Body of pancreas (tissue), 4 donors: ENCODE measurements at regions not wholly inside any gene's neighbourhood (a gene's known extent, or its start where the extent isn't known, plus 50 kb on each side); places are given as distances from the start of the nearest gene placed in this dataset.

Source experiments
- POLR2A ChIP-seq, 3 donors: fragments of 450-650 bp; IDR thresholded peaks; one replicate each; pipeline ENCODE4 v1.6.1; 2016; ENCODE audit warnings: antibody characterized with exemption in 3 of 3, mild to moderate bottlenecking in 2 of 3
- TF ChIP-seq, protein P1 (sequence below), 7 experiments: fragments of 450-650 bp in 4 of 7; fragments of 200-600 bp in 3 of 7; sonication (generic) in 3 of 7; IDR thresholded peaks; one replicate each; pipeline ENCODE4 v1.5.1; 2016 to 2019; ENCODE audit warnings: antibody characterized with exemption in 7 of 7

DNA sequence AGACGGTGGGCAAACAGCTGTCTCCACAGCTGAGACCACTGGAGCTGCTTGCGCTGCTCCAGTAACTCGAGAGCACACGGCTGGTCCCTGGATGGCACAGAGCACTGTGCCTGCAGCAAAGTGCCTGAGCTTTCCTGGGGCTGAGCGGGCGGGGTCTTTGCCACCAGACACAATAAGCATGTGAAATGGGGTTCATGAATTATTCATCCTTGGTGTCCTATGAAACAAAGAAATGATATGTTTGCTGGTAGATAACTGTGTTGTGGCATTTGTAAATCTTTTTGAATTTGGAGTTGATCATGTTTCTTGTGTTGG is 151.7 kb upstream of the MPDZ start:
- TF ChIP-seq, protein P1, sequence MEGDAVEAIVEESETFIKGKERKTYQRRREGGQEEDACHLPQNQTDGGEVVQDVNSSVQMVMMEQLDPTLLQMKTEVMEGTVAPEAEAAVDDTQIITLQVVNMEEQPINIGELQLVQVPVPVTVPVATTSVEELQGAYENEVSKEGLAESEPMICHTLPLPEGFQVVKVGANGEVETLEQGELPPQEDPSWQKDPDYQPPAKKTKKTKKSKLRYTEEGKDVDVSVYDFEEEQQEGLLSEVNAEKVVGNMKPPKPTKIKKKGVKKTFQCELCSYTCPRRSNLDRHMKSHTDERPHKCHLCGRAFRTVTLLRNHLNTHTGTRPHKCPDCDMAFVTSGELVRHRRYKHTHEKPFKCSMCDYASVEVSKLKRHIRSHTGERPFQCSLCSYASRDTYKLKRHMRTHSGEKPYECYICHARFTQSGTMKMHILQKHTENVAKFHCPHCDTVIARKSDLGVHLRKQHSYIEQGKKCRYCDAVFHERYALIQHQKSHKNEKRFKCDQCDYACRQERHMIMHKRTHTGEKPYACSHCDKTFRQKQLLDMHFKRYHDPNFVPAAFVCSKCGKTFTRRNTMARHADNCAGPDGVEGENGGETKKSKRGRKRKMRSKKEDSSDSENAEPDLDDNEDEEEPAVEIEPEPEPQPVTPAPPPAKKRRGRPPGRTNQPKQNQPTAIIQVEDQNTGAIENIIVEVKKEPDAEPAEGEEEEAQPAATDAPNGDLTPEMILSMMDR (IDR thresholded peaks at IDR 0.05) = no peak
- no peak for TF ChIP-seq POLR2A (IDR thresholded peaks at IDR 0.05)
